ENCODE measurements at regions not wholly inside any gene's neighbourhood (a gene's known extent, or its start where the extent isn't known, plus 50 kb on each side); places are given as distances from the start of the nearest gene placed in this dataset.

DNA sequence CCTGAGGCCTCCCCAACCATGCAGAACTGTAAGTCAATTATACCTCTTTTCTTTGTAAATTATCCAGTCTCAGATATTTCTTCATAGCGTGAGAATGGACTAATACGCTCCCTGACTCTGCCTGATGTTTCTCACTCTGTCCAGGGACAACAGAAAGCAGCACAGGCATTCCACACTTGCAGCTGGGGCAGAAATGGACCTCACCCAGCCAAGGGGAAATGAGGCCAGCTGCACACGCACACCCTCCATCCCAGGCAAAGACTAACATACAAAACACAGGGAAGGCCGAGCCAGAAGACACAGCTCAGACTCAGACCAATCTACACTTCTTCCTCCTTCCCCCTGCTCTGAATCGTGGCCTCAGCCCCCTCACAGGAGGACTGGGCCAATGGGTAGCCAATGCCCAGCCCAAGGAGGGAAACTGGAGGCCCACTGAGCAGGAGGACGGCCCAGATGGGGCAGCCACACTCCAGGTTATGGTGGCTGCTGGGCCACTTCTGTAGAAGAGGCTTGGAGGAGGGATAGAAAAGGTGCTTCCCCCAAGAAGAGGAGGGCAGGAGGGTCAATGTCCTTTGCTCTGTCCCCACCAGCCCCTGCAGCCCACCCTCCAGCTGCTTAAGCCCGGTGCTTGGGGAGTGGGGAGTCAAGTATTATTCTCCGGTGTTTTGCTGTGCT, 228.4 kb downstream of the NPHP4 start:
- DNase-seq (ENCODE audit: low spot score in 2 of 2): no peak
- Histone ChIP-seq H3K36me3 (no peaks in the 10 kb centered on the region), H3K9me3 (no peaks in the 10 kb centered on the region), H3K4me1 (no peaks in the 10 kb centered on the region), H3K27ac (no peak overlapping the region), H3K4me3 (no peak overlapping the region), H3K27me3 (no peaks in the 10 kb centered on the region)
- intact Hi-C loops (cut with DNase I): no loop called here
- TF ChIP-seq, protein P1, sequence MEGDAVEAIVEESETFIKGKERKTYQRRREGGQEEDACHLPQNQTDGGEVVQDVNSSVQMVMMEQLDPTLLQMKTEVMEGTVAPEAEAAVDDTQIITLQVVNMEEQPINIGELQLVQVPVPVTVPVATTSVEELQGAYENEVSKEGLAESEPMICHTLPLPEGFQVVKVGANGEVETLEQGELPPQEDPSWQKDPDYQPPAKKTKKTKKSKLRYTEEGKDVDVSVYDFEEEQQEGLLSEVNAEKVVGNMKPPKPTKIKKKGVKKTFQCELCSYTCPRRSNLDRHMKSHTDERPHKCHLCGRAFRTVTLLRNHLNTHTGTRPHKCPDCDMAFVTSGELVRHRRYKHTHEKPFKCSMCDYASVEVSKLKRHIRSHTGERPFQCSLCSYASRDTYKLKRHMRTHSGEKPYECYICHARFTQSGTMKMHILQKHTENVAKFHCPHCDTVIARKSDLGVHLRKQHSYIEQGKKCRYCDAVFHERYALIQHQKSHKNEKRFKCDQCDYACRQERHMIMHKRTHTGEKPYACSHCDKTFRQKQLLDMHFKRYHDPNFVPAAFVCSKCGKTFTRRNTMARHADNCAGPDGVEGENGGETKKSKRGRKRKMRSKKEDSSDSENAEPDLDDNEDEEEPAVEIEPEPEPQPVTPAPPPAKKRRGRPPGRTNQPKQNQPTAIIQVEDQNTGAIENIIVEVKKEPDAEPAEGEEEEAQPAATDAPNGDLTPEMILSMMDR (IDR thresholded peaks at IDR 0.05): no peak

DNA sequence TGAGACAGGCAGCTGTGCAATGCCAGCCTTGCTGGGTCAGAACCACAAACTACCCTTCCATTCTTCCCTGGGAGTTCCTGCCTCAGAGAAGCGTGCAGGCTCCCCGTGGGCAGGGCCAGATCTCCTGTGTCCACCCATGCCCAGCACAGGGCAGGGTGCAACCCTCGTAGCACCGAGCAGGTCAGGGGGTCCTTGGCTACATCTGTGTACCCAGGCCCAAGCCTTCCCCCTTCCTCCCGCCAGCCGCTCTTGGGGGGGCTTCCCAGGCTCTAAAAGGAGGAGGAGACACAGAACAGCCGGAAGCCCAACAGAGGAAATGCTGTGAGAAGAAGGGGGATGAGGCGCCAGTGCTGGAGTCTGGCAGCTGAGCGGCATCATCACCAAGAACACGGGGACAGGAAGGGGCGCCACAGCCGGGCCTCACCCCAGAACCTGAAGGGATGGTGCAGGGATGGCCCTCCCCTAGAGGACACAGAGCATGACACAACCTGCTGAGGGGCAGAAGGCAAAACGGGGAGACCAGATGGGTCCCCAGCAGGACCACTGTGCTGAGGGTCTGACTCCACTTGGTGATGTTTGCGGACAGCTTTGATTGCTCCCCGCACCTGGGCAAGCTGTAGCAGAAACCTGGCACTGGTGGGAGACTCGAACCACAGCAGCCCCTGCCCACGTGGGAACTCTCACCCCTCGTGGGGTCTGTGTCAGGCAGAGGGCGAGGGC, 233.2 kb downstream of the NPHP4 start:
- H3K36me3 ChIP-seq: no peaks in the 10 kb centered on the region
- H3K4me1 ChIP-seq: no peaks in the 10 kb centered on the region
- DNase-seq (ENCODE audit: low spot score in 2 of 2): no peak
- intact Hi-C loops (cut with DNase I): no loop called here
- H3K27ac ChIP-seq: no peak overlapping the region
- no peaks in the 10 kb centered on the region for H3K9me3 ChIP-seq
- TF ChIP-seq, protein P1 (IDR thresholded peaks at IDR 0.05): no peak
- no peaks in the 10 kb centered on the region for H3K27me3 ChIP-seq
- no peak overlapping the region for H3K4me3 ChIP-seq

DNA sequence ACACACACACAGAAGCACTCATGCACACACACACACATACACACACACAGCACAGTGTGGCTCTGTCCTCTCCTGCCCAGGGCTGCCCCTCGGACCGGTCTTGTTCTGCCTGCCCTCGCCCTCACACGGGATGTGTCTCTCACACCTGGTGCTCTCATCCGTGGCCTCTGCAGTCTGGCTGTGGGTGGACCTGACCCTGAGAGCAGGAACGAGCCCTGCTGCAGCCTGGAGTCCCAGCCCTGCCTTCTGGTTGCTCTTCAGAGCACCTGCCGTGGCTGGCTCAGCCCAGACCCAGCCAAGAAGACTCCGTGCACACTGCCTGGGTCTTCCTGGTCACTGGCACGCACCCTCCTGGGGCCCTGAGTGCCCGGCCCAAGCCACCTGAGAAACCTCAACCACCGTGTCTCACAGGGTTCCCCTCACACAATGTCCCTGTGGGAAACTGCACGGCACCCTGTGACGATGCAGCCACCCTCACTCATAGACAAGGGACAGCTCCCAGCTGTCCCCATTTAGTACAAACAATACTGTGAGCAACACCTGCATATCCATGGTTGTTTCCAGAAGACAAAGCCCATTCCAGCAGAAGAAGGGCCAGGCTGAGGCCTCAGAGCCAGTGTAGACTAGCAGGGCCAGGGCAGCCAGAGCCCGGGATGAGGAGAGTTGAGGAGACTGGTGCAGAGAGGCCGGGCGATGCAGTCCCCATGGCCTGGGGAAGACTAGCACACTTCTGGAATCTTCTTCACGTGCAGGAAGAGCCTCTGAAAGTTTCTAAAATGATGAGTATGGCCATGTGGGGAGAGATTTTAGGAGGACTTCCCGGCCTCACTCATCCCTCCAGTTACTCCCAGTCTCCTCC, 234.0 kb downstream of the NPHP4 start:
- TF ChIP-seq, protein P1 (IDR thresholded peaks at IDR 0.05): no peak
- H3K9me3 ChIP-seq: no peaks in the 10 kb centered on the region
- DNase-seq (ENCODE audit: low spot score in 2 of 2): no peak
- H3K27me3 ChIP-seq: no peaks in the 10 kb centered on the region
- H3K36me3 ChIP-seq: no peaks in the 10 kb centered on the region
- intact Hi-C loops (cut with DNase I): no loop called here
- no peak overlapping the region for H3K27ac ChIP-seq
- no peak overlapping the region for H3K4me3 ChIP-seq
- H3K4me1 ChIP-seq: no peaks in the 10 kb centered on the region

DNA sequence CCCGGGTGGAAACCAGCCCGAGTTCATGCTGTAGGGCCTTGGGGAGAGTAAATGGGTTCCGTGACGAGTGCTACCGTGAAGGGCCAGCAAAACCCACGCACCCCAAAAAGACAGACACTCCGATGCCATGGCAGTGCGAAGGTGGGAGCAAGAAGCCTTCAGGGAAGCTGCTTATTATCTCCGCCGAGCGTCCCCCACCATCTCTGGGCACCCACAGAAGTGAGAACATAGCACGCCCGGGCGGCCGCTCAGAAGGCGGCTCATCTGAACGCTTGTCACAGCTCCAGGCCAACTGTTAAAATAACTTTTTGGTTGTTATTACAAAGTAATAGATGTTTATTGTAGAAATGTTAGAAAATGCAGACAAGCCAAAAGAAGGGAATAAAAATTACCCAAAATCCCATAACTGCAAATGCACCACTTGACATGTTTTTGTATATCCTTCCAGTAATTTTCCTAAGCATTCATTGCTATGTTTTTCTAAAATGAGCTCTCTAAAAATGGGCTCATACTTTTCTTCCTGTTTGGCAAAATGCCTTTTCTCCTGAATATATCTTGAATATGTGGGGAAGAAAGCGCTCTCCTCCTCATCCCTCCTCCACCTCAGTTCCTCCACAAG, 234.9 kb downstream of the NPHP4 start:
- intact Hi-C loops (cut with DNase I): no loop called here
- H3K36me3 ChIP-seq: no peaks in the 10 kb centered on the region
- H3K9me3 ChIP-seq: no peaks in the 10 kb centered on the region
- H3K27ac ChIP-seq: no peak overlapping the region
- H3K27me3 ChIP-seq: no peaks in the 10 kb centered on the region
- TF ChIP-seq, protein P1 (IDR thresholded peaks at IDR 0.05): no peak
- no peaks in the 10 kb centered on the region for H3K4me1 ChIP-seq
- DNase-seq (ENCODE audit: low spot score in 2 of 2): no peak
- no peak overlapping the region for H3K4me3 ChIP-seq

DNA sequence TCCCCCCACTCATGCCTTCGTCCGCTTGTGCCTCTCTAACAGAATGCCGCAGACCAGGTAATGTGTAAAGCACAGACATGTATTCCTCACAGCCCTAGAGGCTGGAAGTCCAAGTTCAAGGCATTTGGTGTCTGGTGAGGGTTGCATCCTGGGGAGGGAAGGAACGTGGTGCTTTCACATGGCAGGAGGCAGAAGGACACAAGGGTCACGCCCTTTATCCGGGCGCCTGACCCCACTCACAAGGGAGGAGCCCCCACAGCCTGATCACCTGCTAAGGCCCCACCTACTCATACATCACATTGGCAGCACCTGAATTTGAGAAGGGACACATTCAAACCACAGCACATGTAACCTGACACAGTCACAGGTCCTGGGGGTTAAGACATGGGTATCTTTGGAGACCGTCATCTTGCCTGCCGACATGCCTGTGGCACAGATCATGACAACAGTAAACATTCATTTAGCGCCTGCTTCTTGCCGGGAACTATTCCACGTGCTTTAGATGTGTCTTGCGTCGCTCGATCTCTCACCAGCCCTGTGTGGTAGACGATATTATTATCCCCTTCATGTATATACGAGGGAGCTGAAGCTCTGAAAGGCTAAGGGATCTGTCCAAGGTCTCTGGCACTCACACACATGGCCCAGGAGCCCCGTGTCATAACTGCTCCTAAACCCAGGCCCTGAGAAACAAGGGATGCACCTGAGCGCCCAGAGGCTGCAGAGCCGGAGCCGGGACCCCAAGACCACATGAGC, 235.6 kb downstream of the NPHP4 start:
- no peak overlapping the region for H3K27ac ChIP-seq
- H3K27me3 ChIP-seq: no peaks in the 10 kb centered on the region
- H3K4me1 ChIP-seq: no peaks in the 10 kb centered on the region
- no peaks in the 10 kb centered on the region for H3K36me3 ChIP-seq
- DNase-seq (ENCODE audit: low spot score in 2 of 2): no peak
- H3K9me3 ChIP-seq: no peaks in the 10 kb centered on the region
- H3K4me3 ChIP-seq: no peak overlapping the region
- TF ChIP-seq, protein P1 (IDR thresholded peaks at IDR 0.05): no peak
- intact Hi-C loops (cut with DNase I): no loop called here
